Muscle layer of colon (tissue), 2 donors: ENCODE measurements at regions not wholly inside any gene's neighbourhood (a gene's known extent, or its start where the extent isn't known, plus 50 kb on each side); places are given as distances from the start of the nearest gene placed in this dataset.
"Not testable (repeated sequence)": the region's sequence is repeated elsewhere in the genome, so short reads cannot be mapped to it uniquely, and the experiment has no call there.

Experiments used
- H3K27ac ChIP-seq: one replicate; pipeline ENCODE4 v1.7.0; 2013; ENCODE audit warnings: low read depth, mild to moderate bottlenecking, low read length, moderate library complexity
- H3K27me3 ChIP-seq, 2 donors: one replicate each; pipeline ENCODE4 v1.7.0; 2013; ENCODE audit warnings: low read length in 2 of 2, mild to moderate bottlenecking in 2 of 2; ENCODE audit not compliant: insufficient read depth in 2 of 2, control insufficient read depth in 1 of 2
- H3K36me3 ChIP-seq: one replicate; pipeline ENCODE4 v1.7.0; 2013; ENCODE audit warnings: mild to moderate bottlenecking, low read length; ENCODE audit not compliant: insufficient read depth
- H3K4me1 ChIP-seq: one replicate; pipeline ENCODE4 v1.7.0; 2013; ENCODE audit warnings: mild to moderate bottlenecking, low read length; ENCODE audit not compliant: insufficient read depth
- H3K4me3 ChIP-seq, 2 donors: one replicate each; pipeline ENCODE4 v1.7.0; 2013; ENCODE audit warnings: low read length in 2 of 2, low read depth in 1 of 2, mild to moderate bottlenecking in 1 of 2, moderate library complexity in 1 of 2
- H3K9ac ChIP-seq: one replicate; pipeline ENCODE4 v1.7.0; 2013; ENCODE audit warnings: low read length
- H3K9me3 ChIP-seq: one replicate; pipeline ENCODE4 v1.7.0; 2013; ENCODE audit warnings: mild to moderate bottlenecking, low read length
- donor health status: abdominal sarcoma.
- donor health status: Adenocarcinoma of cecum.

- H3K36me3 ChIP-seq, result no peaks in the 10 kb centered on the region
- no peak overlapping the region for H3K4me3 ChIP-seq
- H3K27me3 ChIP-seq, result no peaks in the 10 kb centered on the region
- no peak overlapping the region for H3K9ac ChIP-seq
- H3K4me1 ChIP-seq, result no peaks in the 10 kb centered on the region
- no peaks in the 10 kb centered on the region for H3K9me3 ChIP-seq
- no peak overlapping the region for H3K27ac ChIP-seq
These were observed 794.9 kb downstream of the MAT2B start for GRCh38 chr5:164300295-164300694.

- no peak overlapping the region for H3K9ac ChIP-seq
- H3K36me3 ChIP-seq, result no peaks in the 10 kb centered on the region
- no peaks in the 10 kb centered on the region for H3K9me3 ChIP-seq
- no peaks in the 10 kb centered on the region for H3K4me1 ChIP-seq
- no peaks in the 10 kb centered on the region for H3K27me3 ChIP-seq
- H3K4me3 ChIP-seq, result no peak overlapping the region
- H3K27ac ChIP-seq, result no peak overlapping the region
These were observed 795.7 kb downstream of the MAT2B start for GRCh38 chr5:164301136-164301535.

DNA sequence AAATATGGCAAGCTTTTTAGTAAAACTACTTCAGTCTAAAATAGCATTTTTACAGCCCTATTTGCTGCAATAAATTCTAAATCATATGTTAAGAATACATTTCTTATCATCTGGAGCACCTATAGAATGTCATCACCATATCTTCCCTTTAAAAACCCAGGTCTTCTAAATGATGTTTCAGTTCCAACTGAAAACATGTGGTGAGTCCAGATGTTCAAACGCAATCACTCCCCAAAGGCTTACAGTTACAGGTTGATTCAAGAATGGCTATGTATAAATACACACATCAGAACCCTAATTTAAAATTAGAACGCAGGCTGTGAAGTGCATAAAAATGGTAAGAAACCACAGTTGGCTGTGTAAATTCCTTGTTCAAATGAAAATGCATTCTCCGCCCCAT lies 796.3 kb downstream of the MAT2B start:
- Histone ChIP-seq H3K9me3 (no peaks in the 10 kb centered on the region), H3K27ac (no peak overlapping the region), H3K4me3 (no peak overlapping the region), H3K4me1 (no peaks in the 10 kb centered on the region), H3K9ac (no peak overlapping the region), H3K27me3 (no peaks in the 10 kb centered on the region), H3K36me3 (no peaks in the 10 kb centered on the region)

GRCh38 chr5:164302533-164303235 lies 797.3 kb downstream of the MAT2B start:
- H3K36me3 ChIP-seq, result no peaks in the 10 kb centered on the region
- no peak overlapping the region for H3K27ac ChIP-seq
- H3K9ac ChIP-seq, result no peak overlapping the region
- H3K9me3 ChIP-seq, result no peaks in the 10 kb centered on the region
- H3K27me3 ChIP-seq, result no peaks in the 10 kb centered on the region
- H3K4me1 ChIP-seq, result no peaks in the 10 kb centered on the region
- H3K4me3 ChIP-seq, result no peak overlapping the region

GRCh38 chr5:164303646-164304215 lies 798.3 kb downstream of the MAT2B start:
- Histone ChIP-seq H3K27ac (no peak overlapping the region), H3K36me3 (no peaks in the 10 kb centered on the region), H3K9ac (no peak overlapping the region), H3K4me1 (no peaks in the 10 kb centered on the region), H3K27me3 (no peaks in the 10 kb centered on the region), H3K4me3 (no peak overlapping the region), H3K9me3 (no peaks in the 10 kb centered on the region)

- H3K27ac ChIP-seq, result no peak overlapping the region
- no peaks in the 10 kb centered on the region for H3K4me1 ChIP-seq
- H3K9ac ChIP-seq, result no peak overlapping the region
- H3K36me3 ChIP-seq, result no peaks in the 10 kb centered on the region
- no peaks in the 10 kb centered on the region for H3K27me3 ChIP-seq
- no peak overlapping the region for H3K4me3 ChIP-seq
- no peaks in the 10 kb centered on the region for H3K9me3 ChIP-seq
These were observed 801.2 kb downstream of the MAT2B start for GRCh38 chr5:164306662-164307061.

GRCh38 chr5:164312801-164313200 lies 807.4 kb downstream of the MAT2B start:
- H3K9ac ChIP-seq, result no peak overlapping the region
- H3K9me3 ChIP-seq, result no peaks in the 10 kb centered on the region
- H3K36me3 ChIP-seq, result no peaks in the 10 kb centered on the region
- H3K4me1 ChIP-seq, result no peaks in the 10 kb centered on the region
- no peak overlapping the region for H3K4me3 ChIP-seq
- H3K27ac ChIP-seq, result no peak overlapping the region
- no peaks in the 10 kb centered on the region for H3K27me3 ChIP-seq

DNA sequence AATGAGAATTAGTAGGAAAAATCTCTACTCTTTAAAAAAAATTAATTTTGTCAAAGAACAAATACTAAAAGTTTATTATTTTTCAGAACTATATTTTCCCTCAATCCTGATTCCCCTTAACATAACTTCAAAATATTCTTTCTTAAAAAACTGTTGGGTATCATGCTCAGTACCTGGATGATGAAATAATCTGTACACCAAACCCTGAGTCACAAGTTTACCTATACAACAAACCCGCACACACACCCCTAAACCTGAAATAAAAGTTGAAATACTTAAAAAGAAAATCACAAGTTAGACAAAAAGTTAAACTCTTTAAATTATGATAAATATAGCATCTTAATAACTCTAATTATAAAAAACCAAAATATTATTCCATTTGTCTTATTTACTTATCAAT lies 812.3 kb downstream of the MAT2B start:
- Histone ChIP-seq H3K27ac (no peak overlapping the region), H3K4me3 (no peak overlapping the region), H3K36me3 (no peaks in the 10 kb centered on the region), H3K4me1 (no peaks in the 10 kb centered on the region), H3K9ac (no peak overlapping the region), H3K9me3 (no peaks in the 10 kb centered on the region), H3K27me3 (no peaks in the 10 kb centered on the region)

- Histone ChIP-seq H3K4me1 (no peaks in the 10 kb centered on the region), H3K27ac (no peak overlapping the region), H3K27me3 (no peaks in the 10 kb centered on the region), H3K9ac (no peak overlapping the region), H3K9me3 (no peaks in the 10 kb centered on the region), H3K36me3 (no peaks in the 10 kb centered on the region), H3K4me3 (no peak overlapping the region)
These were observed 813.7 kb downstream of the MAT2B start for GRCh38 chr5:164319161-164319560.

DNA sequence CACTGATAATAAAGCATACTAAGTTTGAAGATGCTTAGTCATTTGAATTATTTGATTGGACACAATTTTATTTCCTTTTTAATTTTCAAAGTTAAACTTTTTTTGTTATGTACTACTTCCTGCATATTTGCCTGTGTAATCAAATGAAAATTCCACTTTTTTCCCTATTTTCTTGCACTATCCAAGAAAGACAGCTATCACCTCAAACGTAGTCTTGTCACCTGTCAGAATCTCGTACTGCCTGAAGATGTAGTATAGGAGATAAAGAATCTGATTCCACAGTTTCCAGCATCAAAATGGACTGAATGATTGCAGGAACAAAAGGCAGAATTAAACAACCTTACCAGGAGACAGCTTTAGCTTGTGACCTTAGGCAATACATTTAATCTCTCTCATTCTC lies 818.8 kb downstream of the MAT2B start:
- Histone ChIP-seq H3K27ac (no peak overlapping the region), H3K27me3 (no peaks in the 10 kb centered on the region), H3K4me1 (no peaks in the 10 kb centered on the region), H3K4me3 (no peak overlapping the region), H3K9me3 (no peaks in the 10 kb centered on the region), H3K9ac (no peak overlapping the region), H3K36me3 (no peaks in the 10 kb centered on the region)

GRCh38 chr5:164326219-164326618 lies 820.8 kb downstream of the MAT2B start:
- Histone ChIP-seq H3K36me3 (no peaks in the 10 kb centered on the region), H3K9me3 (no peaks in the 10 kb centered on the region), H3K4me1 (no peaks in the 10 kb centered on the region), H3K27ac (no peak overlapping the region), H3K27me3 (no peaks in the 10 kb centered on the region), H3K9ac (no peak overlapping the region), H3K4me3 (no peak overlapping the region)

DNA sequence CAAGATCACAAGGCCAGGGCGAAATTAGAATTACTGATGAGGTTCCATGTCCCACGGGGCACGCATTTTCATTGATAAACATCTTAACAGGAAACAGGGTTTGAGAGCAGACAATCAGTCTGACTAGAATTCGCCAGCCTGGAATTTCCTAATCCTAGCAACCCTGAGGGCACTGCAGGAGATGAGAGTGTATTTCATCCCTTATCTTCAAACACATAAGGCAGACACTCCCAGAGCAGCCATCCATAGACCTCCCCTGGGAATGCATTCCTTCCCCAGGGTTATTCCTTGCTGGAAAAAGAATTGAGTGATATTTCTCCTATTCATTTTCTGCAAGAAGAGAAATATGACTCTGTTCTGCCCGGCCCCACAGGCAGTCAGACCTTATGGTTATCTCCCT lies 821.7 kb downstream of the MAT2B start:
- H3K4me1 ChIP-seq, H3K9ac ChIP-seq, H3K27me3 ChIP-seq, H3K27ac ChIP-seq, H3K9me3 ChIP-seq, H3K4me3 ChIP-seq, H3K36me3 ChIP-seq: not testable (repeated sequence)
